ELR (cell line): ENCODE measurements at regions not wholly inside any gene's neighbourhood (a gene's known extent, or its start where the extent isn't known, plus 50 kb on each side); places are given as distances from the start of the nearest gene placed in this dataset.
"Not testable (repeated sequence)": the region's sequence is repeated elsewhere in the genome, so short reads cannot be mapped to it uniquely, and the experiment has no call there.

Source experiments
- DNase-seq: peaks from one replicate; pipeline ENCODE4 v3.0.0-alpha.2; 2015; ENCODE audit warnings: low read depth

- DNase-seq, result no peak
These were observed 260.3 kb downstream of the ADGRD1 start for GRCh38 chr12:131213896-131214442.

GRCh38 chr12:131214936-131215335 is 261.2 kb downstream of the ADGRD1 start:
- DNase-seq, result not testable (repeated sequence)

- DNase-seq, result not testable (repeated sequence)
These were observed 262.9 kb downstream of the ADGRD1 start for GRCh38 chr12:131216587-131216986.

DNA sequence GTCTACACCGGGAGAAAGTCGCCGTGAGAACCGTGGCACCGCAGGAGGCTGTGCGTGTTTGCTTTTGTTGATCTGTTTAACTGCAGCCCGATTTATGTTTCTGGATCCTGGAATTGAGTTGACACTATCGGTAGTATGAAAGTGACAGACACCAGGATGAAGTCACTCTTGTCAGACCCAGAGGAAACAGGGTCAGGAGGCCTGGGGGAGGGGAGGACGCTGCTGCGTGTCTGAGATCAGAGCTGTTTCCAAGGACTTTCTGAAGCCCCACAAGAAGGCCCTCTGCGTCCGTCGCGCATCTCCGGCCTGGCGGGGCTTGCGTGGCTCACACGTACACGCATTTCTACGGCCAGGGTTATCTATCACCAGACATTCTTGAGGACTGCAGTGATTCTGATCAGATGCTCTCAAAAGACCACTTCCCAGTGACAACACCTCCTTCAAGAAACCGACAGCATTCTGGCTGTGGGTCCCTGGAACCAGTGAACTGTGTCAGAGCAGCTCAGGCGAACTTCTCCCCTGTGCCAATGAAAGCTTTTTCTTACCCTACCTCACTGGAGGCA is 263.4 kb downstream of the ADGRD1 start:
- no peak for DNase-seq

DNA sequence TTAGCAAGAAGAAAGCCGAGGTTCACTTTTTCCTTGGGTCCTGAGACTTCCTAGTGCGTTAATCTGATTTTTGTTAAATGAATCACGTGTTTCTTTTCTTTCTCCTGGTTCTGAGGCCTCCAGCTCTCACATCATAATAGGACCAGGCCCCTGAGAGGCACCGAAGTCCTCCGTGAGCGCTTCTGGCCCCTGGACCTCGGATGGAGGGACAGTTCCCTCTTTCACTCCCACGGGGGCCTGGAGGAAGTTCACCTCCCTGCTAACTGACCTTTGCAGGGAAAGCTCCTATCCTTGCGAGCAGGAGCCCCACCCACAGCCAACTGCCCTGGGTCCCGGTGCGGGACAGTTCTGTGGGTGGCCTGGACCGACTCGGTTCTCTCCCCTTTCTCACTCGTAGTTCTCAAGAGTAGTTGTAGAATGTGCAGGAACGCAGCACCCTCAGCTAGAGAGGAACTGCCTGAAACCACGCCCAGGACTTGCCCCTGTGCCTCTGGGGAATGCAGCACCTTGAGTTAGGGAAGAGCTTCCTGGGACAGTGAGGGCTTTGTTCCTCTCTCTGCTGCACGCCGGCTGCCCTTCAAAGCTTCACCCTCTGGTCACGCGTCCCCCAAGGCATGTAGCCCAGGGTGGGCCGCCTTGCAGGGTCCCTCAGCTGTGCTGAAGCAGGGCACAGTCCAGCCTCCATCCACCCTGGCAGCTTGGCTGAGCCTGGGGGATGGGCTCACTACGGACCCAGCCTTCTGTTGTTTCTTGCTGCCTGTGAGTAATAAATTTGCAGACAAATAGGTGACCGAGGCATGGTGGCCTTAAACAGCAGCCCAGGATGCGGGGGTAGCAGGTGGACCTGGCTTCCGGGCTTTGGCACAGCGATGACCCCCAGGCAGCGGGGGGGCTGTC is 264.6 kb downstream of the ADGRD1 start:
- no peak for DNase-seq

DNA sequence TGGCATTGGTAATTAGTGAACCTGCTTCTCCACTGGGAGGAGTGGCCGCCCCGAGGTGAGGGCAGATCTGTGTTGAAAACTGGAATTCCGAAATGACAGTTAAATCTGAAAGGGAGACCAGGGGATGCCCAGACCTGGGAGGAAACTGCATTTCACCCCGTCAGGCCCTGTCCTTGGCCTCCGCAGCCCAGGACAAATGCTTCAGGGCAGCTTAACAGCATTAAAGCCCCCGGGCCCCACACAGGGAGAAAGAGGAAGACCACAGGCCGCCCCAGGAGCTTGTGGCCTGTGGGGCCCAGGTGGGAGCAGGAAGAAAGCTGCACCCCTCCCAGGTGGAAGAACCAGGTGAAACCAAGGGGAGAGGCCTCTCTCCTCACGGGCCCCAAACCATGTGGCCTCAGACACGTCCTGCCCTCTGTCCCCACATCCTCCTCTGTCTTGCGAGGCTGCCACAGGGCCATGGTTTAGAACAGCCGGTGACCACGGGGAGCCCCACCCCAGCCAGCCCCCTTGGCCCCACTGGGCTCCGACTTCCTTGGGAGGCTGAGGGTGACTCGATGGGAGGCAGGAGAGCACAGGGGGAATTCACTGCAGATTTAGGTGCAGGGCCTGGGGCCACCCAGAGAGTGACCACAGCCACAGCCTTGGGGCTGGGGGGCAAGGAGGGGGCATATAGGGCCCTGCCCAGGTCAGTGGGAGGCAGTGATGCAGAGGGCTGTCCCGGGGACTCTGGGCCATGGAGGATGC is 265.4 kb downstream of the ADGRD1 start:
- no peak for DNase-seq

- no peak for DNase-seq
These were observed 266.1 kb downstream of the ADGRD1 start for GRCh38 chr12:131219670-131220330.

DNA sequence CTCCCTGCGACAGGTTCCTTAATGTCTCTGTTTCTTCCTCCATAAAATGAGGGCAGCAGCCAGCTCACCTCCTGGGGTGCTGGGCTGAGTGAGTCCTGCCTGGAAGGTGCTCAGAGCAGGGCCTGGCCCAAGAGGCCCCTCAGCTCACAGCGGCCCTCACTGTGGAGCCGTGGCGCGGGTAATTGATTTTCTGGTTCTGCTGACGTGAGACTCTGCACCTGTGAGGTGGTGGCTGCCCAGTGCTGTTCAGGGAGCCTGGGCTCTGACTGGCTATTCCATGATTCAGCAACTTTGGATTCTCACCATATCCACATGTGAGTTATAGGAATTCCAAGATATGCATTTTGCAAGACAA is 266.6 kb downstream of the ADGRD1 start:
- no peak for DNase-seq

- DNase-seq, result no peak
These were observed 267.6 kb downstream of the ADGRD1 start for GRCh38 chr12:131221061-131221956.

- no peak for DNase-seq
These were observed 268.2 kb downstream of the ADGRD1 start for GRCh38 chr12:131221957-131222328.

DNA sequence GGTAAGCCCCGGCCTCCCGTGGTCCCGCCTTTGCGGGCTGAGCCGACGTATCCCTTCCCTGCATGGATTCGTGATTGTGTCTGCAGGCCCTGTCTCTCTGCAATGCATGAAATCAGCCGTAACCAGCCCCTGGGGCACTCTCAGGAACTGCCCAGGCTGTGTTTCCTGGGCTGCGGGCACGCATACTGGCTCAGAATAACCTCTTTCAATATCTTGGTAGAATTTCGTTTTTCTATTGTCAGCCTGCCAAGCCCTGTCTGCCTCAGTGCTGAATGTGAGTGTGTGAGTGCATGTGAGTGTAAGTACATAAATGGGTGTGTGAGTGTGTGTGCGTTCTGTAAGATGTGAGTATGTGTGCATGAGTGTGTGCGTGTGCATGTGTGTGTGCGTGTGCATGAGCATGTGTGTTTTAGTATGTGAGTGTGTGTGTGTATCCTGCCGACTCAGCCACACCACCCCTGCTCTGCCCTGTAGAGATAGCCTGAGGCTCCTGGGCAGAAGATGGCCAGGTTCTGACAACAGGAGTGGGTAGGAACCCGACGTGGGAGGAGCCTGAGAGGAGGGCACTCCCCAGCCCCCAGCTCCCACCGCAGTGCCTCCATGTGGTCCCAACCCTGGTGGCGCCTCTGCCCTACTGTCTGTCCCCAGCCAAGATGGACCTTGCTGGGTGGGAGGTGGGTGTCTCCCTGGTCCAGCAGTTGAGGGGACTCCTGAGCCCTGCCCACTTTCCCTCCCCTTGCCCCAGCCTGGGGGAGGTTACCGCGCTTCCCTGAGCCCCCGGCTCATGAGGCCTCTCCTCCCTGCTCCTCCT is 268.8 kb downstream of the ADGRD1 start:
- no peak for DNase-seq

GRCh38 chr12:131223171-131223761 is 269.6 kb downstream of the ADGRD1 start:
- DNase-seq, result no peak

- DNase-seq, result no peak
These were observed 270.1 kb downstream of the ADGRD1 start for GRCh38 chr12:131223791-131224225.

- DNase-seq, result not testable (repeated sequence)
These were observed 270.7 kb downstream of the ADGRD1 start for GRCh38 chr12:131224226-131225065.

DNA sequence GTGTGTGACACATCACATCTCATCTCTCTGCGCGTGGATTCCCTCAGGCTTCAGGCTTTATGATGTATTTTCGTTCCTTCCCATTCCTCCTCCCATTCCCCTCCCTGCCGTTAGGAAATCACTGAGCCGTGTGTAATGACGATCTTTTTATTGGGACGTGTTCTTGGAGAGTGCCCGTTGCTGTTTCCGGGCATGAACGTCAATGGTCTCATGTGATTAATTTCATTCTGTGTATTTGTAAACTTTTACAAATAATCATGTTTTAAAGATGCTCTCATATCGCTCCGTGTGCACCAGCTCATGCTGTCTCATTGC is 271.3 kb downstream of the ADGRD1 start:
- DNase-seq, result not testable (repeated sequence)

- DNase-seq, result no peak
These were observed 272.9 kb downstream of the ADGRD1 start for GRCh38 chr12:131226345-131227265.

GRCh38 chr12:131227641-131228040 is 273.9 kb downstream of the ADGRD1 start:
- DNase-seq, result not testable (repeated sequence)

- not testable (repeated sequence) for DNase-seq
These were observed 275.3 kb downstream of the ADGRD1 start for GRCh38 chr12:131229079-131229425.
